Hippocampal formation (tissue), 2 donors: ENCODE measurements at regions not wholly inside any gene's neighbourhood (a gene's known extent, or its start where the extent isn't known, plus 50 kb on each side); places are given as distances from the start of the nearest gene placed in this dataset.
A peak's percentile ranks its signal among the peaks of the same experiment; 100 is the strongest.
"Not testable (repeated sequence)": the region's sequence is repeated elsewhere in the genome, so short reads cannot be mapped to it uniquely, and the experiment has no call there.

Source experiments
- DNase-seq, 2 donors: peaks; one replicate each; lab custom pipeline; 2025; lab: John Stamatoyannopoulos, UW

DNA sequence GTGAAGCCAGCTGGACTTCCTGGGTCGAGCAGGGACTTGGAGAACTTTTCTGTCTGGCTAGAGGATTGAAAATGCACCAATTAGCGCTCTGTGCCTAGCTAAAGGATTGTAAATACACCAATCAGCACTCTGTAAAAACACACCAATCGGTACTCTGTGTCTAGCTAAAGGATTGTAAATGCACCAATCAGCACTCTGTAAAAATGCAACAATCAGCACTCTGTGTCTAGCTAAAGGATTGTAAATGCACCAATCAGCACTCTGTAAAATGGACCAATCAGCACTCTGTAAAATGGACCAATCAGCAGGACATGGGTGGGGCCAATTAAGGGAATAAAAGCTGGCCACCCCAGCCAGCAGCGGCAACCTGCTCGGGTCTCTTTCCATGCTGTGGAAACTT lies 97.3 kb upstream of the GALNT15 start:
- not testable (repeated sequence) for DNase-seq

DNA sequence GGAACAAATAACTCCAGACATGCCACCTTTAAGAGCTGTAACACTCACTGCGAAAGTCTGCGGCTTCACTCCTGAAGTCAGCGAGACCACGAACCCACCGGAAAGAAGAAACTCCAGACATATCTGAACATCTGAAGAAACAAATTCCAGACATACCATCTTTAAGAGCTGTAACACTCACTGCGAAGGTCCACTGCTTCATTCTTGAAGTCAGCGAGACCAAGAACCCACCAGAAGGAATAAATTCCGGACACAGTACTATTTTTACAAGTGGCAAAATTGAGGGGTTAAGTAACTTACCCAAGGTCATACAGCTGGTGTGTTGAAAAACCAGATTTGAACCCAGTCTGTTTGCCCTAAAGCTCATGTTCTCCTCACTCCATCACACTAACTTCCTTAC lies 96.8 kb upstream of the GALNT15 start:
- DNase-seq = not testable (repeated sequence)

DNA sequence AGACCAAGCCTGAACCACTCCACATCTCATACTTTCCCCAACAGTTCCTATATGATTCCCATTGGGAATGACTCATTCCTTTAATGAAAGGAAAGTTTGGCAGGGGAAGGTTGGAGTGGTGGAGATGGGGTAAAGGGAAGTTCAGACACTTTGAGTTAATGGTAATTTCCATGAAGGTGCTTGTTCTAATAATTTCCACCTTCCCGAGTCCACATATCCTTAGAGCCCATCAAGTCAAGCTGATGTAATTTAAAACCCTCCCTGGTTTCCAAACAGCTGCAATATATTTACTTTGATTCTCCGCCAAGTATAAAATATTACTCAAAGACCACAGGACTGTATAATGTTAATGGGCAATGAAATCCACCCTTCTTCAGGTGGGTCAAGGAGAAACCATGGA lies 95.0 kb upstream of the GALNT15 start:
- no peak for DNase-seq

DNA sequence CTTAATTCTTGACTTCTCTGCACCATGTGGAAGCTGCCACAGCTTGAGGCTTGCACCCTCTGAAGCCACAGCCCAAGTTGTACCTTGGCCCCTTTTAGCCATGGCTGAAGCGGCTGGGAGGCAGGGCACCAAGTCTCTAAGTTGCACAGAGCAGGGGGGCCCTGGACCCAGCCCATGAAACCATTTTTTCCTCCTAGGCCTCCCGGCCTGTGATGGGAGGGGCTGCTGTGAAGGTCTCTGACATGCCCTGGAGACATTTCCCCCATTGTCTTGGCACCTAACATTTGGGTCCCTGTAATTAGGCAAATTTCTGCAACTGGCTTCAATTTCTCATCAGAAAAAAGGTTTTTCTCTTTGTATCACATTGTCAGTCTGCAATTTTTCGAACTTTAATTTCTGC lies 92.8 kb upstream of the GALNT15 start:
- no peak for DNase-seq

DNA sequence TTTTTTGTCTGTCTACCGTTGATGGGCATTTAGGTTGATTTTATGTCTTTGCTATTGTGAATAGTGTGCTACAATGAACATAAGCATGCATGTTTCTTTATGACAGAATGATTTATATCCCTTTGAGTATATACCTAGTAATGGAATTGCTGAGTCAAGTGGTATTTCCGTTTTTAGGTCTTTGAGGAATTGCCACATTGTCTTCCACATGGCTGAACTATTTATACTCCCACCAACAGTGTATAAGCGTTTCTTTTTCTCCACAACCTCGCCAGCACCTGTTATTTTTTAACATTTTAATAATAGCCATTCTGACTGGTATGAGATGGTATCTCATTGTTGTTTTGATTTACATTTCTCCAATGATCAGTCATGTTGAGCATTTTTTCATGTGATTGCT lies 89.6 kb upstream of the GALNT15 start:
- DNase-seq = no peak

DNA sequence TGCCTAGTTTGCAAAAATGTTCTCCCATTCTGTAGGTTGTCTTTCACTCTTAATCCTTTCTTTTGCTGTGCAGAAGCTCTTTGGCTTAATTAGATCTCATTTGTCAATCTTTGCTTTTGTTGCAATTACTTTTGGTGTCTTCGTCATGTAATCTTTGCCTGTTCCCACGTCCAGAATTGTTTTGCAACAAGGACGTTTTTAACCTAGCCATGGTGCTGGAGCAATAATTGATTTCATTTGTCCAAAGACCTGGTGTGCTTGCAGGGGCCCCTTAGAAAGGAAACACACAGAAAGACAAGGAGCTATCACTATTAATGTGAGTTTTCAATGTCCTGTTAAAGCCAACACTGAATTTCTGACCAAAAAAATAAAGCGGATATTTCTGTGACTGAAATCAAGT lies 89.1 kb upstream of the GALNT15 start:
- no peak for DNase-seq

DNA sequence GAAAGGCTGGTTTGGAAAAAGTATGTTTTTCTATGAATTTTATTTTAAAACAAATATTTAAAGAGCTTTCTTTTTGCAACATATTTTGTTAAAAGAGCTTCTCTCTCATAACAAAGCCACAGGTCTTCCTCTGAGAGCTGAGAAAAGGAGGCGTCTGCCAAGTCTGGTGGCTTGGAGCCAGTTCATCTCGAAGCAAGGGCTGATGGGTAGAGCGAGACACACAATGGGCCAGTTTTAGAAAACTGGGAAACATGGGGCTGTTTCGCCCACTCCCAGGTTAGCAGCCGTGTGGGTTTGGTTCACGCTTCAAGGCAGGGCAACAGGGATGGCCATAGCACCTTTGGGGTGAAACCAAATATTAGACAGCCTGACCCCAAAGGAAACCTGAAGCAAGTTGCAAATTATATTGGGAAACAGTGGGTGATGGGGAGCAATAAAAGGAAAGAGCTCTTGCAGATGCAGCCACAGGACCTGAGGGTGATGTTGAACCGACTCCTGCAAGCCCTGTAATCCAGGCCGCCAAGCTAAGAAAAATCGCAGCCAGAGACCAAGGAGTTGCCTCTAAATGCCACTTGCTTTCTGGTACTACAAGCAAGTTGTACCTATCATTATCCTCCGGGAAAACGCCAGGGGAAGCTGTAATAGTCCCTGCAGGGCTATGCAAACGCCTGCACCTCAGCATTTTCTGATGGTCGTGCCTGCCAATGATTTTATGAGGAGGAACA lies 88.4 kb upstream of the GALNT15 start:
- peak; percentile 81 to 84 for DNase-seq

DNA sequence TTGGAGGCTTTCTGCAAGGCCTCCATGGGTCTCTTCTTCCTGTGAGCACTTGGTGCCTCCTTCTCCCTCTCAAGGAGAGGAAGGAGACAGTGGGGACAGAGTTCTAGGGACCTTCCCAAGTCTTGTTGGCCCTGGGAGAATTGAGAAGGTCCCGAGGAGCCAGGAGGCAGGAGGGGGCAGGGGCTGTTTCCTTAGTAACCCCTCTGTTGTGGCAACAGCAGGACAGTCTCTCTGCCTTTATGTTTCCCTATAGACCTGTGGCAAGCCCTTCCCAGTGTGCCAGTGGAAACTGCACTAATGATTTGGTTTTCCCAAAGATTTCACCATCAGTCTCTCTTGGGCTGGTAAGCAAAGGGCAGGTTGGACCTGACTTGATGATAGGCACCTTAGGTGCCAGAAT lies 87.8 kb upstream of the GALNT15 start:
- no peak for DNase-seq

DNA sequence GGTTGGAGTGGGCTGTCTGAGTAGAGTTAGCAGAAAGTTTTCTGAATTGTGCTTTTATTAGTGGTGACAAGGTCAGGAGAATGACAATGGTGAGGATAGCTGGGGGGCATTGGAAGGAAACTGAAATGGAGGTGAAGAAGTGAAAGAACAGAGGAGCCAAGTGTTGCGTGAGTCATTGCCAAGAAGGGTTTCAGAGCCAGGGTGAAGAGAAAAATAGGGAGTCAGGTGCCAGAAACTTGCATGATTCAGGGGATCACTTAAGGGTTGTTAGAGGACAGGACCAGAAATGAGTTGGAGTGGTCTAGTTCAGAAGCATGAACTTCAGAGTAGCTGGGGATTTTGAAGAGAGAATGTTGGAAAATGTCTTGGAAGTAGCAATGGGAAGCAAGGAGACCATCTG lies 86.0 kb upstream of the GALNT15 start:
- no peak for DNase-seq

DNA sequence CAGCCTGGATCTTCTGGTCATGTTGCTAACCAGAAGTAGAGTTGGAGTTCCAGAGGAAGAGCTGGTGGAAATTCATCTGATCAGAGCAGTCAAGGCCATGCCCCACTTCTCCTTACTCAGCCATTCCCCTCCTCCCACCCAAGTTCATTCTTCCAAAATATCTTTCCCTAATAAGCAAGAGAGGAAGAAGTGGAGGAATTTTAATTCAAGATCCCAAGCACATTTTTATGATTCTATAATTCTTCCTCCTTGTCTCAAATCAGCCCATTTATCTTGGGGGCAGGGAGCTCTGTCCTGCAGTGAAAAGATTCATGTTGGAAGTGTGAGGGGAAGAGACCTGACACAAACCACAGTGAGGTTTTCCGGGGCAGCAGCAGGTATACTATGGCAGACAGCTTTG lies 85.0 kb upstream of the GALNT15 start:
- DNase-seq = no peak

DNA sequence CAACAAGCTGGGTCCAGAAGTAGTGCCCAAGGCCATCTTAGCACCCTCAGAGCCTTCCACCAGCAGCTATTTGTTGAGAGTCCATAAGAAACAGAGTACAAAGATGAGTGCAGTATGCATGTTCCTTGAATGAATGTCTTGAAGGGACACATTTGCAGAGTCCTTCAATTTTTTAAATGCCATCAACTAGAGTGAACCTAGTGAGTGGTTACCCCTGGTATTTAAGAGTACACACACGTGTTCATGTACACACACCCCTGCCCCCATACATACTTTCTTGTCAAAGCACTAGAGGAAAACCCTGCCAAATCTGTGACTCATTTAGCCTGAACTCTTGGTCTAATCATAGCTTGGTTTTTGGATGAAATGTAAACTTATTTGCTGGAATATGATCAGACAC lies 84.5 kb upstream of the GALNT15 start:
- DNase-seq = no peak

DNA sequence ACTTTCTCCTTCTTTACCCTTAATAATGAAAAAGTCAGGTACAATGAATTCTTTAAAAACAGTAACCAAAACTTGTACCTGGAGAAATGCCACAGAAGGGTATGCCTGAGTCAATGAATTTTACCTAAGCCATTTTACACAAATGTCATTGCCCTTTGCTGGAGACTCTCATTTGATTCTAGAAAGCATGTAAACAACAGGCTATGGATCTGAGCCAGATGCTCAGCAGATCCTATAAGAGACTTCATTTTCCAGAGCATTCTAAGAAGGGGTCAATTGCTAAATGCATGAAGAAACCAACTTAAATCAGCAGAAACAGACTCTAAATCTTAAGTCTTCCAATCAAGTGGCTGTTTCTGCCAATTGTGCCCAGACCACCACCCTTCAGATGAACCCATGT lies 83.8 kb upstream of the GALNT15 start:
- no peak for DNase-seq

DNA sequence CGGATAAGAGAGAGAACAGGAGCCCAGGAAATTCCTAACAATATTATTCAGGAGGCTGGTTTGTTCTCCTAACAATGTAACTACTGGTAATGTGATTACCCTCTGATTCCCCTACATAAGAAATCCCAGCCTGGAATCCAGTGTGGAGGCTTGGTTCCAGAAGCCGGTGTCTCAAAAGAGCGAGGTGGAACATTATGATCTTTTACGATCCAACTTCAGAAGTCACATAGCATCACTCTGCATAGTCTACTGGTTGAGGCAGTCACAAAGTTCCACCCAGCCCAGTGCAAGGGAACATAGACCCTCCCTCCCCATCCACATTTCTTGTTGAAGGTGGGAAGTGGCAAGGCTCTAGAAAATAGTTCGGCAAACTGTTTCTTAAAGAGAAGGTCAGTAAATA lies 81.6 kb upstream of the GALNT15 start:
- DNase-seq = no peak

DNA sequence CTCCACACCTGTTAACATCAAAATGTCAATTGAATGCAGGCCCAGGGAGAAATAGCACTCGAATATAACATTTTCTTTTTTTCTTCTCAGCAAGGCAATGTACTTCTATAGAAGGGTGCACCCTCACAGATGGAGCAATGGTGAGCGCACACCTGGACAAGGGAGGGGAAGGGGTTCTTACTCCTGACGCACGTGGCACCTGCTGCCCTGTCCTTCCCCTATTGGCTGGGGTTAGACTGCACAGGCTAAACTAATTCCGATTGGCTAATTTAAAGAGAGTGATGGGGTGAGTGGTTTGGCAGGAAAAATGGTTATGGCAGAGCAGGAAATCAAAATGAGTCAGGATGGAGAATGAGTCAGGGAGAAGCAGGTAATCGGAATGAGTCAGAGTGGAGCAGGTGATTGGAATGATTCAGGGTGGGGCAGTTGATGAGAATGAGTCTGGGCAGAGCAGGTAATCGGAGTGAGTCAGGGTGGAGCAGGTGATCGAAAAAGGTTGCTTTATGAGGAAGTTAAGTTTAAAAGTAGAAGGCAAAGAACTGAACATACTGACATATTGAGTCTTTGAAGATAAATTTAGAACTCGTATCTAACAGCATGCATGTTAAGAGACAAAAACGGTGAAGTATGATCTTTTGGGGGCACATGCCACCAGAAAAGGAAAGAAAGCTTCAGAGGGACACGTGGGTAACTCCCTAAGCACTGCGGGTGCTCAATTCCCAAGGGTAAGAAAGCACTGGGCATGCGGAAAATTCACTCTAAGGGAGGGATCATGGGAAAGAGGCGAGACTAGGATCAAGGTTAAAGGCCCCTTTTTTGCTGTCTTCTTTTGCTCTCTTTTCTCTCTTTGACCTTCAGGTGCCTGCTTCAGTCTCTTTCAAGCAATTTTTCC lies 72.9 kb upstream of the GALNT15 start:
- DNase-seq = no peak

DNA sequence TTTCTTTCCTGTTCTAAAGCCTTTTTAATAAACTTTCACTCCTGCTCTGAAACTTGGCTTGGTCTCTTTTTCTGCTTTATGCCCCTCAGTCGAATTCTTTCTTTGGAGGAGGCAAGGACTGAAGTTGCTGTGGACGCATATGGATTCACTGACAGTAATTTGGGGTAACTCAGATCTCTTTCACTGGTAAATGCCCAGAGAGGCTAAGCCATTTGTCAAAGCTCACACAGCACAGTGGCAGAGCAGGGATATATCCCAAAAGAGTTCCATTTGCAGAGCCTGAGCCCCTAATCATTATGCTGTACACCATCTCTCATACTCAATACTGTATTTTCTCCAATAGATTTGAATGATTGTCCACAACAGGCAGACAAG lies 72.3 kb upstream of the GALNT15 start:
- DNase-seq = no peak

DNA sequence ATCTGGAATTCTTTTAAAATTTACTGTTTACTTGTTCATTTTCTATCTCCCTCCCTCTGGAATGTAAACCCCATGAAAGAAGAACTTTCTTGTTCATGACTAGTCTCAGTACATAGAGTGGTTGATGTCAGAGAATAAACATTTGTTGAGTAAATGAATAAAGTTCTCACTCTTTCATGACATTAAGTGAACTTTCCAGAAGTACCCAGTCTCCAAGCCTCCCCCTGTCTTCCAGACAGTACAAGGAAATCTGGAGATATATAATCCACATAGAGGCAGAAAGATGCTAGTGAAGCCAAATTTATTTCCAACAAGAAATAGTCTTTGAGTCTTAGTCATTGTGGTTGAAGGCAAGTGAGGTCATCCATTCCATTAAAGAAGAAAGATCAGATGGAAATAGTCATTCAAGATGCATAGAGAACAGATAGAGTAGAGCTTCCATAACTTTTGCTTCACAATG lies 71.5 kb upstream of the GALNT15 start:
- DNase-seq = no peak

DNA sequence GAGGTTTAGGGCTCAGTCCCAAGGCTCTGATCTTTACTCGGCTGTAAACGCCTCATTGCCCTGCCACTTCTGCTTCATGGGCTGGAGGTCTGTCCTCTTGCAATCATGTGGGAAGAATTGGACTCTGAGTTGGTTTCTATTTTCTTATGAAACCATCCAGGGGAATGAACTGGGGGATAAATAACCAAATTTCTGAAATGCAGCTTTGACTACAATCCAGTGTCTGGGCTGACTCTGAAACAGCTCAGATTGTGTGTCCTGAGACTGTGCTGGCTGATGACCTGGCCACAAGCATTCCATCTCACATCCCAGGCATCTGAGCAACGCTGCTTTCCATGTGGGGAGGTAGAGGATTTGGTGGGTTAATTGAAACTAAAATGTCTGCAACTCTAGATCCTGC lies 71.0 kb upstream of the GALNT15 start:
- no peak for DNase-seq

DNA sequence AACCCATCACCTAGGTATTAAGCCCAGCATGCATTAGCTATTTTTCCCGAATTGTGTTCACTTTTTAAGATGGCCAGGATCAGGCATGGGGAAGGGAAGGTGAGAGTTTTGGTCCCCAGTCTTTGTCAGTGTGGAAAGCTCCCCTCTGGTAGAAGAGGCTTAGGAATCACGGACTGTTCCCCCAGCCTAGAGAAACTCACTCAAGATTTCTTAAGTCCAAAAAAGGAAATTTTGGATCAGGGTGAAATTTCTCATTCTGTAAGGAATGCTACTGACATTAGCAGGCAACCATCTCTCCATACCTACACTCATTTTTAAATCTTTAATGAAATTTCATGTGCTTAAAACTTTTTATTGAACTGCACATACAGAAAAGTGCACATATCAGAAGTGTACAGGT lies 70.3 kb upstream of the GALNT15 start:
- DNase-seq = no peak

DNA sequence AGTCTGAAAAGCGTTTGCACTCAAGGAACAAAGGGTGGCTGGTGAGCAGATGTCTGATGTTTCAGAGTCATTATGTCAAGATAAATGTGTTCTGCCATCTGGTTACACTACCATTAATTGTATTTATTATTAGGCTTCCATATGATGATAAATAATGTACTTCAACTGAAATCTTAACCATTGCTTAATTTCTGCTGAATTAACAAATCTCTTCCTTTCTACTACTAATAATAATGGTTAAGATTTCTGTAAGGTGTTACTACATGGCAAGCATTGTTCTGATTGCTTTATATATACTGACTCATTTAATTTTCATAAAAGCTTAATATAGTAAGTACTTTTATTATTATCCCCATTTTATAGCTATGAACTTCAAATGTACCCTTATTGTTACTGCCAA lies 68.4 kb upstream of the GALNT15 start:
- DNase-seq = no peak

DNA sequence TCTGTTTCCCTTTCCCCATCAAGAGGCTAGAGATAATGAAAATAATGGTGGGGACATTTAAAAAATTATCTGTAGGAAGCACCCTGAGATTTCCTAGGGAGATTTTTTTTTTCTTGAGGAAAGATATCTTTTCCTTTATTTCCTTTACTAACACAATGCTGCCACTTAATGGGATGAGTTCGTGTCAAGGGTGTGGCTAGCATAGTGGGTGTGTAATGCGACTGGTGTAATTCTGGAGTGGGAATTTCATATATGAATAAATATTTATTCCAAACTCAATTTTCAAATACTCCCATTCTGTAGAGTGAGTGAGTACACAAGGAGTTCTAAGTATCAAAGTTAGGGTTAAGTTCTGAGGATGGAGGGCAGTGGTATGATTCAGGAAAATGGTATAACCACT lies 66.1 kb upstream of the GALNT15 start:
- DNase-seq = no peak

DNA sequence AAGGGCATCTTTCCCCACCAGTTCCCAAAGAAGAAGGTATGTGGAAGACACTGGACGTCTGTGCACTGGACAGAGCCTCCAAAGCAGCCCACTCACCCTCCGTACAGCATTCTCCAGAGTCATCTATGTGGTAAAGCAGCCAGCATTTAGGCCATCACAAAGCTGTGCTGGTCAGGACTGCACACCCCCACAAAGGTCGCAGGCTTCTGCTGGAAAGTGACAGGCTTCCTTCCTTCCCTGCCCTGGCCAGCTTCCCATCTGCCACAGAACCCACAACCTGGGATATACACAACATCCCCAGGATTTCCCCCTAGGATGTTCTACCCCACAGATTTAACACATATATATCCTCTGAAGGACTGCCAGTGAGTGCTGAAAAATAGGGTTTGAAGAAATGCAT lies 64.6 kb upstream of the GALNT15 start:
- no peak for DNase-seq

DNA sequence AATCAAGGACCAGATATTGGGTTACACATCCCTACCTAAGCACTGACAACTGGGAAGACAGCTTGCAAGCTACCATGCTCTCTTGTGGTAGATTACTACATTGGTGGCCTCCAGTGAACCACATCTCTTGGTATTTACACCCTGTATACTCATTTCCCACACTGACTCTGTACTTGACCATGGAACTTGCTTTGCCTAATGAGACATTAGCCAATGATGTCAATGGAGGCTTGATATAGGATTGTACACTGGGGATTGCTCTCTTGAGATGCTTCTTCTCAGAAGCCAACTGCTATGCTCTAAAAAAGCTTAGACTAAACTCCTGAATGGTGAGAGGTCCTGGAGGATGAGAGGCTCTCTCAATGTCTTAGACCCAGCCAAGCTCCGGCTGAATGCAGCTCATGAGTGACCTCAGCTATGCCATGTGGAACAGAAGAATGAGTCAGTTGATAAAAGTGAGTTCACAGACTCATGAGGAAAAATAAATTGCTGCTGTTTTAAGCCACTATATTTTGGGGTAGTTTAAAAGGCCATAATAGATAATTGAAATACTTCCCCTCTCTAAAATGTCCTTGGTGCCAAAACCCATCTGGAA lies 61.5 kb upstream of the GALNT15 start:
- no peak for DNase-seq

DNA sequence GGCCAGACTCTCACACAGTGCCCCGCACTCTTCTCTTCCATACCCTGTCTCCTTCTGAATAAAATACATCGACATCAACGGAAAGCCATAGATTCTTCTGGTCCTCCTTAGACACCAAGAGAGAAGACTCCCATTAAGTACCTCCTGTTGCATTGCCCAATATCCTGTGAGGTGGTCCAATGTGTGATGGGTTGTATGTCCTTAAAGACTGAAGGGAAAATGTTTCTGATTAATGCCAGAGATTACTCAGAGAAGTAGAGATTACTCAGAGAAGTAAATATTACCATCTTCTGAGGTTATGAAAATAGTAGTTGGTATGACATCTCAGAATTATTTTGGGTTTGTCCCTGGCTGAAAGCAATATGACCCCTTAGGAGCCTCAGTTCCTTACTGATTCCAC lies 60.8 kb upstream of the GALNT15 start:
- DNase-seq = no peak
